Right lobe of liver (tissue), 4 donors: ENCODE measurements at regions not wholly inside any gene's neighbourhood (a gene's known extent, or its start where the extent isn't known, plus 50 kb on each side); places are given as distances from the start of the nearest gene placed in this dataset.

ENCODE experiments used
- CTCF ChIP-seq, 4 donors: fragments of 200-600 bp in 3 of 4; fragments of 450-650 bp in 1 of 4; IDR thresholded peaks; one replicate each; pipeline versions ENCODE4 v1.5.1 to v1.8.0; 2016 to 2022; ENCODE audit warnings: antibody characterized with exemption in 4 of 4, mild to moderate bottlenecking in 2 of 4
- POLR2A ChIP-seq: fragments of 450-650 bp; IDR thresholded peaks from one replicate; pipeline ENCODE4 v1.6.1; 2017; ENCODE audit warnings: antibody characterized with exemption, mild to moderate bottlenecking
- donor health status: DM: no; HTN: no; CAD: no.
- donor health status: DM: no; HTN: no; CAD: no.
- donor health status: DM: no; HTN: yes; CAD: no.

DNA sequence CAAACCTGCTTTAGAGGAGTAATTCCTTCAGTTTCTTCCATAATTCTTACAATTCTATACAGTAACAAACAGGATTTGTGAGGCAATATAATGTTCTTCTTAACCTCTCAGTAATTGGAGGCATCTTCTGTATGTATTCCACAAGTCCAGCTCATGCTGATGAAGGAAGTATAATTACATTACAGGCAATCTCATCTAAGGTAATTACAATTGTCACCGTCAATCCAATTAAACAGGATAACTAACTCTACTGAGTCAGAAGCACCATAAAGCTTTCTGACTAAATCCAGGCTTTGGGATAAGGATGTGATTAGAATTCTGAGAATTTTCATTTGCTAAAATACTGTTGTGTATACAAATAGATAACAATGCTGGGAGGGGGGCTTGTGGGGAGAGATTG lies 115.2 kb upstream of the SEMA6D start:
- TF ChIP-seq POLR2A (no peak), CTCF (IDR thresholded peaks at IDR 0.05) (no peak)
